HG03354 (cell line): ENCODE measurements at regions not wholly inside any gene's neighbourhood (a gene's known extent, or its start where the extent isn't known, plus 50 kb on each side); places are given as distances from the start of the nearest gene placed in this dataset.
A peak's percentile ranks its signal among the peaks of the same experiment; 100 is the strongest.

Experiments
- ATAC-seq: cut with Tn5 transposase; IDR thresholded peaks from one replicate; pipeline ENCODE4 v1.9.1; 2021; ENCODE audit warnings: mild to moderate bottlenecking; ENCODE audit not compliant: unreplicated experiment, poor library complexity, severe bottlenecking

DNA sequence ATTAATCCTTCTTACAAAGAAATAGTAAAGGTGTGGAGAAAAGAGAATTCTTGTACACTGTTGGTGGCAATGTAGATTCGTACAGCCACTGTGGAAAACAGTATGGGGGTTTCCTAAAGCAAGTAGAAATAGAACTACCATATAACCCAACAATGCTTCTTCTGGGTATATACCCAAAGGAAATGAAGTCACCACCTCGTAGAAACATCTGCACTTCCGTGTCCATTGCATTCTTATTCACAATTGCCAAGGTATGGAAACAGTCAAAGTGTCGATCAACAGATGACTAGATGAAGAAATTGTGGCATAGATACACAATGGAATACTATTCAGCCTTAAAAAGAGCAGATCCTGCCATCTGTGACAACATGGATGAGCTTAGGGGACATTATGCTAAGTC is 93.4 kb upstream of the TGIF1 start:
- ATAC-seq: no peak

DNA sequence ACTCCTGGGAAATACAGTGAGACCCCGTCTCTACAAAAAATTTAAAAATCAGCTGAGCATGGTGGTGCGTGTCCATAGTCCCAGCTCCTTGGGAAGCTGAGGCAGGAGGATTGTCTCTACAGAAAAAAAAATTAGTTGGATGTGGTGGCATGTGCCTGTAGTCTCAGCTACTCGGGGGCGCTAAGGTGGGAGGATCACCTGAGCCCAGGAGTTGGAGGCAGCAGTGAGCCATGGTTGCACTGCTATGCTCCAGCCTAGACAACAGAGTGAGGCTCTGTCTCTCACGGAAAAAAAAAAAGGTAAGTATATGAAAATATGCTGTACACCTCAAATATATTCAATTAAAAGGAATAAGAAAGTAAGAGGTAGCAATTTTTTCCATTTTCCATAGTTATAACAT is 92.5 kb upstream of the TGIF1 start:
- ATAC-seq: no peak

DNA sequence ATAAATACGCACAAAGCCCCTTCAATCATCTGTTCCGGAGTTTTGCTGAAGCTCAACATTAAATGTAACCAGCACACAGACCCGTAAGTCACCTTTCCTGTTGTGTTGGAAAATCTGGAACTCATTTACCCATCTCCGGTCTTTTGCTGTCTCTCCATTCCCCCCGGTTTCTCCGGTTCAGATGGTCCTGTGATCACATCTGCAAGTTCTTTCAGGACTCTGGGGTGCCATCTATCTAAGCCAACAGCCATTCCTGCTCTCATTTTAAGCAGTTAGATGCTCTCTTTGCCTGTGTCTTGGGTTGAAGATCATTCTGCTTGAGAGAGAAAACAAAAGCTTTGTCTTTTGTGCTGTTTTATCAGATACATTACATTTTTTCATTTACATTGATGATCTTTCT is 91.7 kb upstream of the TGIF1 start:
- no peak for ATAC-seq

DNA sequence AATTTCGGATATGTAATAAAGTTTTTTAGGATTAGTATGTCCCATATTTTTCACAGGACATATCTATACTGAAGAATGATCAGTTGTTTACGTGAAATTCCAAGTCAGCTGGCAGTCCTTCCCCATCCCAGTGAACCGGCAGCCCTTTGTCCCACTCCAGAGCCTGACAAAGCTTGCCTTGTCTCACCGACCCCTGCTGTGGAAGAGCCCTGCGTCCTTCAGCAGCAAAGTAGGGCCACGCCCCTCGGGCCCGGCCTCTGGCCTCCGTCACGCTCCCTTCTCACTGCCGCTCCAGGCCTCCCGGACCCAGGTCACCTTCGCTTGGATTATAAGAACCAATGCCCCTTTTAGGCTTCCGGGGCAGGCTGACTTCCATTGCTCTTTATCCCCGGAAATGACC is 89.8 kb upstream of the TGIF1 start:
- ATAC-seq: no peak

DNA sequence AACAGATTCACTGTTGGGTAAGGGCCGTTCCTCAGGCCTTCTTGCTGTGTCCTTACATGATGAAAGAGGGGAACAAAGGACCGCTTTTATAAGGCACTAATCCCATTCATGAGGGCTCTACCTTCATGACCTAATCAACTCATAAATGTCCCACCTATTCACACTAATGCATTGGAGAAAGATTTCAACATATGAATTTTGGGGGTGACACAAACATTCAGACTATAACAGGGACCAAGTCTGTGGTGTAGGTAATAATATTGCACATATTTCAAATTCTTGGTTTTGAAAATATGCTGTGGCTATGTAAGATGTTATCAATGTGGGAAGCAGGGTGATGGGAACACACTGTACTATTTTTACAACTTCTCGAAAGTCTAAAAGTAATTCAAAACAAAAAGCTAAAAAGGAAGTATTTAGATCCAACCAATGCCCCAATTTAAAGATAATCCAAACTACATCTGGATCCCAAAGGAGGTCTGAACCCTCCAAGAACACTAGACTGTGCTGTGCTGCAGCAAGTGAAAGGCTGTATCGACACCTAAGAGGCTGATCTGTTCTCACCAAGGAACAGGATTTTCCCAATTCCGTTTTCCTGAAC is 82.4 kb upstream of the TGIF1 start:
- ATAC-seq: no peak

DNA sequence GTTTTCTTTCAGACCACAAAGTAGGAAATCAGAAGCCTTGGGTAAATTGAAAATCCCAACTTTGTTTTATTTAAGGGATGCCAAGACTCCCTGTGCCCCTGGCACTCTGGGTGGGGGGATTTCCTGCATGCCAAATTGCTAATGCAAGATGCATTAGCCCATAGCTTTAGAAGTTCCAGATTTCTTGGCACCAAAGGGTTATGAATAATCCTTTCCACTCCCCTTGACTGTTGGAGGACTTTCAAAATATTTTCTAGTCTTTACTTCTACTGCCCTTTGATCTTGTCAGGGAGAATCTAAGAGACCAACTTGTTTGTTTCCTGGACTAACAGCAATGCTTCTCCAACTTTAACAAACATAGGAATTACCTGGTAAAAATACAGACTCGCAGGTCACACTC is 81.8 kb upstream of the TGIF1 start:
- ATAC-seq: no peak

DNA sequence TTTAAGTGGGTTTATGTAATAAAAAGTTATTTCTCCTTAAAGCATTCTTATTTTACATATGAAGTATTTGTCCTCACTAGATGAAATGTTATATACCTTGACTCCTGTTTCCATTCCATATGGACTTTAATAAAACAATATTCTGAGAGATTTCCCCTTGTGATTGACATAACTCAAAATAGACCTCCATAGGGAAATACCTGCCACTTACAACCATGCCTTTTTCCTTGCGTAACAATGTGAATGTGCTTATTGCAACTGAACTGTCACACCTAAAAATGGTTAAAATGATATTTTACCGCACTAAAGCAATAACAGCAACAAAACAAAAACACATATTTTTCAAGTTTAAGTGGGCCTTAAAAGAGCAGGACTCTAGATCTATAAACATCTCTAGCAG is 70.3 kb upstream of the TGIF1 start:
- no peak for ATAC-seq

DNA sequence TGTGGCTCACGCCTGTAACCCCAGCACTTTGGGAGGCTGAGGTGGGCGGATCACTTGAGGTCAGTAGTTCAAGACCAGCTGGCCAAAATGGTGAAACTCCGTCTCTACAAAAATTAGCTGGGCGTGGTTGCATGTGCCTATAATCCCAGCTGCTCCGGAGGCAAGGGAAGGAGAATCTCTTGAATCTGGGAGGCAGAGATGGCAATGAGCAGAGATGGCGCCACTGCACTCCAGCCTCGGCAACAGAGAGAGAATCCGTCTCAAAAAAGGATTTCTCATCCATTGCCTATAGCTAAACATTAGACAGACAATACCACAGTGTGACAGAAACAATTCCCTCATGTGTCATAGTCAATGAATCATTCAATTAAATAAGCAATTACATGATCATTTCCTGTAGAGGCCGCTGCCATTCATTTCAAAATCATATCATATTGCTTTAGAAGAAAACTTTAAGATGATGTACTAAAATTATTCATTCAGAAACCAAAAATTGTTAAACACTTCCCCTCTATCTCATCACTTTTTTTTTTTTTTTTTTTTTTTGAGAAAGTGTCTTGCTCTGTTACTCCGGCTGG is 69.5 kb upstream of the TGIF1 start:
- no peak for ATAC-seq

DNA sequence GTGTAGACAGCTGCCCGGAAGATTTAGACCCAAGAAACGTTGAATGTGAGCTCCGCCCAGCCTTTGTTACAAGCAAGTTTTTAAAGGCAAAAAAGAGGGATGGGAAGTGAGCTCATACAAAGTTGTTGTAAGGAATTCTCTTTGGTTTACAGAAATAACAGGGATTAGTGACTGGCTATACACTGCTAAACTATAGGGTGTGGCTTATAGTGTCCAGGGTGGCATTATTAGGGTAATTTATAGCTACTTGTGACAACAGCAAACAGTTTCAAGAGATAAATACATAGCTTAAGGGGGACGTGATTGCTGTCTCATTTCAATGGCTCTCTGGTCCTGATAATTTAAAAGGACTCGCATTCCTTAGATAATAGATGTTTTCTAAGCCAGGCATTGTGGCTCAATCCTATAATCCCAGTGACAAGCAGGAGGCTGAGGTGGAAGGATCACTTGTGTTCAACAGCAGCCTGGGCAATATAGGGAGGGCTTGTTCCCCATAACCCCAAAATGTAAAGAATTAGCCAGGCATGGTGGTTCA is 66.5 kb upstream of the TGIF1 start:
- no peak for ATAC-seq

DNA sequence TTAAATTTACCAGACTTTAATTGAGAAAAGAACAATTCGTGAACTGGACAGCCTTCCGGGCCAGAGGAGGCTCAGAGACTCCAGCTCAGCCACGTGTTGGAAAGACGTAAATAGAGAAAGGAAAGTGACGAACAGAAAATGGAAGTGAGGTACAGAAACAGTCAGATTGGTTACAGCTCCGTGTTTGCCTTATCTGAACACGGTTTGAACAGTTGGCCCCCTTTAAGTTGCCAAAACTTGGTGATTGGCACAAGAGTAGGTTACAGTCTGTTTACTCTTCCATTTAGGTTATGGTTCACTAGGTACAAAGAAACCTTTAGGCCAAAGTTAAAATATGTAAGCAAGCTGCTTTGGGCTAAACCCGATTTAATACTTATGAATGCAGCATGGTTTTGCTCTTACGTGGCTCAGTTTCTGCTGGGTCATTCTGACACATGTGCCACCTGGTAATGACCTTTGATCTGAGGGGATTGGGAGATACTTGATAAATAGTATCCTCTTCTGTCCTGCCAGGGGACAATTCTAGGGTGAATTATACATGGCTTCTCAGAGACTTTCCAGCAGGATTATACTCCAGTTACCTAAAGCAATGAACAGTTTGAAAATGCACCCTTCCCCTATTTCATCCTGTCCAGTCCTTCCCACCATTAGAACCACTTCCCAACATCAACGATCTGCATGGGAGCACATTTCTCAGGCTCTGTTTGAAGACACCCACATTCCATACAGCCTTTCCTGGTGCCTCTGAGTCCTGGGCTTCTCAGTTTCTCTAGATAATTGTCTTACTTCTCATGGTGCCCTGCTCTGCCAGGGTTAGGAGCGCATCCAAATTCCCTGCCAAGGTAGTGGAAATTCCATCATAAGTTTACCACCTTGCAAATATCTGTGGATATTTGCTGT is 65.1 kb upstream of the TGIF1 start:
- ATAC-seq: peak; percentile 75

DNA sequence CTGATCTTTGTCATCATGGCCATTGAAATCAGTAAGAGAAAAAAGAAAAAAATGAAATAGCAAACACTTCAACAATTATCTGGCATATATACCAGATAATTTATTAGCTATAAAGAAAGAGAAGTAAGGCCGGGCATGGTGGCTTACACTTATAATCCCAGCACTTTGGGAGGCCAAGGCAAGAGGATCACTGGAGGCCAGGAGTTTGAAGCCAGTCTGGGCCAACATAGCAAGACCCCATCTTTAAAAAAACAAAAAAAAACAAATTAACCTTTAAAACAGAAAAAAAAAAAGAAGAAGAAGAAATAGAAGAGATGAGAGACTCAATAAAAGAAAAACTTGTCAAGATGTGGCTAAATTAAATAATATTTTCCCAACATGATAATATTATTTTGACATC is 61.6 kb upstream of the TGIF1 start:
- ATAC-seq: no peak

DNA sequence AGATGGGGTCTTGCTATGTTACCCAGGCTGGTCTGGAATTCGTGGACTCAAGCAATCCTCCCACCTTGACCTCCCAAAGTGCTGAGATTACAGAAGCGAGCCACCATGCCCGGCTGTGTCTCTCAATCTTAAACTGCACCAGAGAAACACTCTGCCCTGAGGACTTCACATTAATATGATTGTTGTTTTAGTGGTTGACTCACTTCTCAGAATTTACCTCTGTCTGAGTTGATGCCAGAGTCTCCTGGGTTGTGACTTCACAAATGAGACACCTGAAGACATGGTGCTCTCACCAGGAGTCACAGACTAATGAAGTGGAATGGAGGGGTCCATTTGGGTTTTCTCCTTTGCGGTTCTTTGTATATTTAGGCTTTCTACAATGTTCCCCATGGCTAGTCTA is 61.0 kb upstream of the TGIF1 start:
- ATAC-seq: no peak

DNA sequence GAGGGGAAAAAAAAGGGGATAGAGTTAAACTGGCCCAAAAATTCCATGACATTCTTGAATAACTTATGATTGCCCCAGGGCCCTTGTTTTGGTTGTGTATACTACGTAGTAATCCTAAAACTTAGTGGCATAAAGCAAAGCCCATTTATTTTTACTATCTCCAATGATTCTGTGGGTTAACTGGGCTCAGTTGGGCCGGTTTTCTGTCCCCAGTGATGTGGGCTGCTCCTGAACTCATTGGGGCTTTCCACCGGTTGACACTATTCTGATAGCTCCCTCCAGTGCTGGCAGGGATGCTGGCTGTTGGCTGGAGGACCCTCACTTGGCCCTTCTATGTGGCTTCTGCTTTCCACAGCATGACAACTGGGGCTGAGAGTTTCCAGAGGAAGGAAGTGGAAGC is 60.0 kb upstream of the TGIF1 start:
- no peak for ATAC-seq

DNA sequence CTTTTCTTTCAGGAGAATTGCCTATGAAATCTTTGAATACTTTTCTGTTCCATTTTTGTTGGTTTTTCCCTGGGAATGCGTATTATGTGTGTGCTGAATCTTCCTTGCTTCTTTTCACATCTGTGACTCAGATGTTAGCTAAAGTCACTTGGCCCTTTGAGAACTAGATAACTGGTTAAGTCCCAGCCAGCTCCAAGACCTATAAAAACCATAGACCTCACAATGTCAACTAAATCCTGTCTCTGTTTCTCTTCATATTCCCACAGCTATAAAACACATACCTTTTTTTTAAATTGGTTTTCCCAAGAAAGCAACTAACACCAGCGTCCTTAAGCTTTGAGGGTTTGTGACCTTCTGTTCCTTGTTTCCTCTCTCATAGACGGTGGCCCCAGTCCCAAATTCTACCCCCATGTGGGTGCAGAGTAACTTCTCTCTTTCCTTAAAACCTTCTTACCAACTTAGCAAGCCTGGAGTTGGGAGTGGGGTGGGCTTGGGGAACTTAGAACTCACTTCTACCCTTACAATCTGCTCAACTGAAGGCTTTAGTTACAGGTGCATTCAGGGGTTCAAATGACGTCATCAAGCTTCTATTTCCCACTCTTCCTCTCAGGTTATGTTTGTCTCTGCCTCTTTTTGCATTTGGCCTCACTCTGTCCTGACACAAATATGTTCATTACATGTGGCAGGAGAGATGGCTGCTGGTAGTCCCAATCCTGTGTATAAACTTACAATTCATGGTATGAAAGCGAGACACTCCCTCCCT is 58.1 kb upstream of the TGIF1 start:
- no peak for ATAC-seq

DNA sequence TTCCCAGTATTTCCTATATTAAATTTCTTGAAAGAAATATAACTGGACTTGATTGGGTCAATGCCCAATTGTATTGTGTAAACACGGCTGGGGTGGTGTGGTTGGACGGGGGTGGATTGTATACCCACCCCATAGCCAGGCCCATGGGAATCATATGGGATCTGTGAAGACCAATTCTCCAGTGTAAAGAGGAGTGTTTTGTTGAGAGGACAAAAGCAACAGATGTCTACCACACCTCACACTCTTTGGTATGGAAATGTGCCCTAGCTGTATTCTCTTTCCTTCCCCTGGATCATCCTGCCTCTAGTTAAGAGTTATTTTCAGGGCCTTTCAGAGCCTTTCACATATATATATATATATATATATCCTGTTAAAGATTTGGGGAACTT is 57.5 kb upstream of the TGIF1 start:
- ATAC-seq: no peak

DNA sequence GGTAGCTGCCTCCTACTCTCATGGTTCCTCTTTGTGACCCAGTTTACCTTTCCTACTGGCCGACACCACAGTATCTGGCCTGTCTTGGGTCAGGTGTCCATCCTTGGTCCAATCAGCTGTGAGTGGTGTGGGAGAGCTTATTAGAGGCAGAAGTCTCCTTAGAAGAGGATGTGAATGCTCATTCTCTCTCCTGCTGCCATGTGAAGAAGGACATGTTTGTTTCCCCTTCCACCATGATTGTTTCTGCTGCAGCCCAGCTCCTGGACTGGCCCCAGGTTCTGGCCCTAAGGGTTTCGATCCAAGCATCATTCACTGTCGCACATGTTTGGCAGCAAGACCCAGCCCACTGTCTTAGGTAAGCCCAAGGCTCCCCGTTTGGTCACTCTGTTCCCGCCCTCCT is 55.3 kb upstream of the TGIF1 start:
- ATAC-seq: no peak

DNA sequence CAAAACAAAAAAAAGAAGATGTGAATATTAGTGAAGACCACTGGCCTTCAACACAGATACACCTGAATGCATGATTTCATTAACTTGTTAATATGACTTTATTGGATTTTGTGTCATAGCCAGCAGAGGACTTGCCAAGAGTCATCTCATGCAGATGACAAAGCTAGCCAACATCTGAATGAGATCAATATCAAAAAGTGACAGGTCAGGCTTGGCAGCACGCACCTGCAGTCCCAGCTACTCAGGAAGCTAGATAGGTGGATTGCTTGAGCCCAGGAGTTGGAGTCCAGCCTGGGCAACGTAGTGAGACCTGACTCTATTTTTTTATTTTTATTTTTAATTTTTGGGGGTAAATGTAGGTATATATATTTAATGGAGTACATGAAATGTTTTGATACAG is 54.5 kb upstream of the TGIF1 start:
- ATAC-seq: no peak

DNA sequence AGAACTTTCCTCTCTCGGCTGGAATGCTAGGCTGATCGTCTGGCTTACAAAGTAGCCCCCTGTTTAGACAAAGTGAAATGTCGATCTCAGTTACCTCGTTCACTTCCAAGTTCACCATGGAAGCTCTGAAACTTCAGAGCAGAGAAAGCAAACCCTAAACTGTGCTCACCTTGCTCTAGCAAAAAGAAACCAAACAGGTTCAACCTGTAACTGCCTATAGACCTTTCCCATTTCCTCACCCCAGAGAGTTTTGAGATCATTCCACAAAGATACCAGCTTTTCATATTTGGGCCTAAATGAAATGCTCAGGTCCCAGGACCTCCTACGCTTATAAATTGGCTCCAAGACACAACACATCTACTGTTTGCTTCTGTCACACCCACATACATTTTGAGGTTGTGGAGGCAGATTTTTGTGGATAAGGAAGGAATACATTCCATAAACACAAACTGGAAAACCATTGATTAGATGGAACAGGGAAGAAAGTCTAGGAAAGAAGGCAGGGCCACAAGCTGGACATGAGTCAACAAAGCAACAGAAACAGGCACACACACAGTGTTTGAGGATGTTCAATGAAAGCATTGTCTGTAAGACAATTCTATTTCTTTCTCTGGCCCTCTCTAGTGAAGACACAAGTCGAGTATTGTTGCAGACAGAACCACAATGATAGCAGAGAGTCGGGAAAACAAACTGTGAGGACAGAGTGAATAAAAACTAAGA is 52.8 kb upstream of the TGIF1 start:
- no peak for ATAC-seq

DNA sequence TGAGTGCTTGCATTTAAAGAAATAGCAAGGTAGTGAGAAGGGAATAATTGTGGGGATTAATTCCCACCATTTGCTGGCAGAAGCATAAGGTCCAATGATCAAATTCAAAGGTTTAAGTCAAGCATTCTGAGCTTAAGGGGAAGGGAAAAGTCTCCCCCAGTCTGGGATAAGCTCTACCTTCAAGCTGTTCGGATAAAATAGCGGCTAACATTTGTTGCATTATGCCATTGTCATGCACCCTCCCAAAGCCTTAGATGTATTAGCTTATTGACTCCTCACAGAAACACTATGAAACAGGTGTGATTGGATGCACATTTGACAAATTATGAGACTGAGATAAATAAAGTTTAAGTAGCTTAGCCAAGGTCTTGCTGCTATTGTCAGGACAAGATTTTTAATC is 52.2 kb upstream of the TGIF1 start:
- ATAC-seq: no peak
